GM23248 (cell line): ENCODE measurements at regions not wholly inside any gene's neighbourhood (a gene's known extent, or its start where the extent isn't known, plus 50 kb on each side); places are given as distances from the start of the nearest gene placed in this dataset.

ENCODE experiments used
- EZH2 ChIP-seq: fragments of 200-600 bp; sonication (generic); IDR thresholded peaks from 2 replicates; pipeline ENCODE4 v1.6.1; 2018; ENCODE audit warnings: antibody characterized with exemption, mild to moderate bottlenecking; ENCODE audit not compliant: insufficient read depth, poor library complexity, severe bottlenecking
- EZH2phosphoT487 ChIP-seq: fragments of 200-600 bp; sonication (generic); IDR thresholded peaks from 2 replicates; pipeline ENCODE4 v1.6.1; 2018; ENCODE audit warnings: antibody characterized with exemption, moderate library complexity, mild to moderate bottlenecking, low read depth; ENCODE audit not compliant: insufficient read depth

- no peak for TF ChIP-seq EZH2phosphoT487
- TF ChIP-seq EZH2: no peak
Measured at GRCh38 chr20:11452326-11452725, 465.4 kb upstream of the BTBD3 start.
